Midbrain (tissue), 1 donor: ENCODE measurements at regions not wholly inside any gene's neighbourhood (a gene's known extent, or its start where the extent isn't known, plus 50 kb on each side); places are given as distances from the start of the nearest gene placed in this dataset.

ENCODE experiments used
- DNase-seq: peaks from one replicate; lab custom pipeline; 2025; lab: John Stamatoyannopoulos, UW

DNA sequence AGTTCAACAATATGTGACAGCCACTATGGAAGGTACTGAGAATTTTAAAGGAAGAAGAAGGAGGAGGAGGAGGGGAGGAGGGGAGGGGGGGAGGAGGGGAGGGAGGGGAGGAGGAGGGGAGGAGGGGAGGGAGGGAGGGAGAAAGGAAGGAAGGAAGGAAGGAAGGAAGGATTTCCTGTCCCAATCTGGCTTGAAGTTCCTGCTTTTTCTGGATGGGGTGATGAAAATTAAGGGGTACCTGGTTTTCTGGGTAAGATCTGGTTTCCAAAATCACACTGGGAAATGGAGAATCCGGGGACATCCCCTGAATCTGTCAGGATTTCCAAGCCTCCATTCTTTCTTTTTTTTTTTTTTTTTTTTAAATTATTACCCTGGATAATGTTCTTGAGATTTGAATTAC, 271.8 kb downstream of the MTX2 start:
- no peak for DNase-seq

DNA sequence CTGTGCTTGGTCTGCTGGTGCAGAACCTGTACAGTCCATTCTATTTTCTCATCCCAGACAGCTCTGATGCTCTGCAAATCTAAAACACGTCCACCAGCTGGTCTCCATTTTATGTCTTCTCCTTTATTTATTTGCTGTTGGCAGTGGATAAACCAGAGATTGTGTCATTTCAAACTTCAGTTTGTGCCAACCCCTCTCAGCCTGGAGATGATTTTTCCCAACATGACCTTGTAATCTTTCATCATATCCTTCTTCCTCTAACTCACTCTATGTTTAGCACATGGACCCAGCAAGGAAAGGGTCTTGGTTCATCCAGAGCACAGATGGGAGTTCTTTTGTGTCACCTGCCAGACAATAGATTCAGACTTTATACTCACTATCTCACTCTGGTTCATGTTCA, 273.2 kb downstream of the MTX2 start:
- DNase-seq = no peak

DNA sequence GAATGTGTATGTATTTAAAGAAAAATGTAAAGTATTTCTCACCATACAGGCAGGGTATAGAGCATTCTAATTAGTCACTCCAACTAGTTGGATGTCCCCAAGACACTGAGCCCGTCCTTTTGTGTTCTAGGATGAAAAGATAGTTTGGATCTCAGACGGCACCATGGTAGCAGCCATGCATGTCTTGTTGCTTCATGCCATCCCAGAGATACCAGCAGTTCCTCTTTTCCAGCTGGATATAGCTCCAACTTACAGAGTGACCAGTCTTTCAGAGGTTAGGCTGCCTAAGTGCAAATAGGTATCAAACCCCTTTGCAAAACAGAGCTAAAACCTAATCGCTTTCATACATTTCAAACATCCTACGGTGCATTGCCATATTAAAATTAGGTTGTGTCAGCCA, 275.3 kb downstream of the MTX2 start:
- DNase-seq = no peak

DNA sequence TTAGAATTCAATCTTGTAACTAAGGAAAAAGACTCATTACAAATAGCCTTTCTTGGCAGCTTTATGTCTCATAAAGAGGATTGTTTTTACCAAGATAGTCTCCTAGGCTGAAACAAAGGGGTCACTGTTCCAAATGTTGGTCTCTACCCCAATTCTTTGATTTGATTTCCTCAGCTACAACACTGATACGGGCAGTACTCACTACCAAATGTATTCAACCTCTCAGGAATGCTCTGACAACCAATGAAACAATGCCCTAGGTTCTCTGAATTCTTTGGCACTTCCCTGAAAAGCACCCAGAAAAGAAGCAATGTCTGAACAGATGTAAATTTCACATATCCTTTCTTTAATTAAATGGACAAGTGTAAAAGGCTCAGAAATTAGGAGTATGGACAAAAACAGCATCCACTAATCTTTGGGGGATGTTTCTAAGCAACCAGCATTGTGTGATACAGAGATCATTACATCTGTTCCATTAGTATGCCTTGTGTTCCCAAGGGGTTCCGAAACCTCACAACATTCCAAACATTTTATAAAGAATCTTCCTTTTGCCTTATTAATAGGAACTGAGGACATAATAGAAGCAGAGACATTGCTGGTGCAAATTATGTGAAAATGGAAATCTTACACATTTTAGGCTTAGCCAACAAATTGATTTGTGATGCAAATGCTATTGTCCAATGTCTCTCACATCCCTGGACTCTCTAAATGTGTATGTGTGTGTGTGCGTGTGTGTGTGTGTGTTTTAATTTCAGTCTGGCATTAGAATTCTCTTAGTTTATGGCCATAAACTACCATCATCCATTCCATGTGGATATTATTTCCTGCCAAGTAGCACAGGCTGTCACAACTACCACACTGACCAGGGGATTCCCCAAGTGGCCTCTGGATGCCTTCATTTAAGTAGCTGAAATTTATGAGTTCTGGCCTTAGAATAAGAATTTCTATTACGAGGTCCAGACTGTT, 276.0 kb downstream of the MTX2 start:
- no peak for DNase-seq

DNA sequence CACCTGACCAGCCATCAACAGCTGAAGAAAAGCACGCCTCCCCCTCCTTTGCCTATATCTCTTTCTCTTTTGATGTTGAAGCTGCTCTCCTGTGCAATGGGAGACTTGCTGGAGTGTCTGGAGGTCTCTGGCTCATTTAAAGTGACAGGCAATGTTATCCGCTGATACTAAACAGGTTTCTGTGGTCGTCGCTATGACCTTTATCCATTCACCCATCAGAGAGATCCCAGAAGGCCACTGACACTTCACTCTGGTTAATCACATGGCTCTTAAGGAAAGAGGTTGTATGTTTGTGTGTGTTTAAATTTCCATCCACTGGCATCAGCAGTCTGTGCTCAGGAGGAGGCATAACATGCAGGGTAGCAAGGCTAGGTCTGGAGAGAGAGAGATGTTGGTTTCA, 277.3 kb downstream of the MTX2 start:
- no peak for DNase-seq

DNA sequence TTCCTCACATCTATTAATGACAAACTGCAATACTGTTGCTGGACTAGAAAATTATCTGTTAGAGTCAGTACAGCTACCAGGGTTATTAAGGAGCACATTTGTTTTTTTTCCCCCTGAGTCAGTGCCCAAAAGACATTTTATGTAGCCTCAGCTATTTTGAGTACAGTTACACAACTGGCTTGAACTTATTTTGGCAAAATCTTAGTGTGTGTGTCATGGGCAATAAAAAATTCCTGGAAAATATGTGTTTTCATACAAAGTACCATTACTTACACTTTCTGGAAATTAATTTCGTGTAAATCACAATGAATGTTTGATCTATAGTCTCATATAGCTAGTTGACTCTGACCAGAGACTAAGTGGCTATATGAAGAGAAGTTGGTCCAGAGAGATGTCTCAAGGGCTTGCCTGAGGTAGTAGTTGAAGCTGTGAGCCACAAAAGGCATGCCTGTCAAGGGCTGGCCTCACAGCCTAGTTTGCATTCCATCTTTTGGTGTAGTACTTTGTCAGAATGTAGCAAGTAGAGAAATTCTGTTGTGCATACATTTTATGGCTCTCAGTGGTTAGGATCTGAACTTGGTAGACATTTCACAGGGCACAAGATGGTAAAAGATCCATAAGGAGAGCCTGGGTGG, 283.4 kb downstream of the MTX2 start:
- no peak for DNase-seq

DNA sequence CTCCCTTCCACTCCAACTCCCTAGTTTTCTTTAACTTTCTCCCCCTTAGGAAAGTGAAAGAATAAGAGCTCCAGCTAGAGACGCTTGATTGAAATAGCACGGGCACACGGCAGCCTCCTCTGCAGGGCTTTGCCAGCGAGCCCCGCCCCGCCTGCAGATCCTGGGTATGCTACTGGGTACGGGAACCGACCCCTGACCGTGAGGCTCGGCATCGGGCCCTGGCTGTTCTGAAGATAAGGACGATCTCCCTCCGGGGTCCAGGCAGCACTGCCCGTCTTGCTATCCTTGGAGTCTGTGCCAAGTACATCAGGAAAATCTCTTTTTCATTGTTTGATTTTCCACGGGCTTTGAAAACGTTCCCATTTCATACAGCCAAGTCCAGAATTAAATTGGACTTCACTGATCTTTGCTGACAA, 284.5 kb downstream of the MTX2 start:
- DNase-seq = peak; percentile 69

DNA sequence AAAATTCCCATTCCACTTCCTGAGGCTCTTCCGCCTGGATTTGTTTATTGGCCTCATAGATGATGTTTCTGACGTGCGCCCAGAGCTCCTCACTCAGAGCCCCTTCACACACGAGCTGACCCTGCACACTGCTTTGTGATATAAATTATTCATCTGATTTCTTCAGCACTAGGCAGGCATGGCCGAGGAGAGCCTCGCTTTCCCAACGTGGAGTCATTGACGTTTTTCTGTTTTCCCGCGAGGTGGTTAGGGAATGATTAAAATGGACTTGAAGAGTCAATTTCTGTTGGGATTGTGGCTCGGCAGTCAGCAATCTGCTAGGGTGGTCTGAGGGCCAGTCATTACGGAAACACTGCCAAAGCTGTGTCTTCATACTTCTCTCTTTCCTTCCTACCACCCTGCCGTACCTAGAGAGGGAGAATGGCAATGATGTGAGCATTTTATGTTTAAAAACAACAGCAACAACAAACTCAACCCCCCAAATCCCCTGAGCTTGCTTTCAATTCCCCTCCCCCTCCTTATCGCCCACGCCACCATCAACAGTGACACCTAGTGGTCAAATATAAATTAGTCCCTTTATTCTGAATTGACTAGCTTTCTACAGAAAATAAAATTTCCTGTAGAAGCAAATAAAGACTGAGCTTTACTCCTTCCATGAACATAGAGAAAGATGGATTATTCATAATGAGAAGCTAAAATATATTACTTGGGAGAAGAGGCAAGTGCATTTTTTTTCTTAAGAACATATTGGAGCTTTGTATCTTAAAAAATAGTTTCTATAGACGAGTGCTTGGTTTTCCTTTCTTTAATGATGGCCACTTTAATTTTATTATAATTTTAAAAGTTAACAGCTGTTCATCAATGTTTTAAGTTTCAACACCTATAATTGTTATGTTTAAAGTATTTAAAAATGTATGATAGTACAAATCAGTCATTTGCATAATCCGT, 285.1 kb downstream of the MTX2 start:
- peak; percentile 52 for DNase-seq

DNA sequence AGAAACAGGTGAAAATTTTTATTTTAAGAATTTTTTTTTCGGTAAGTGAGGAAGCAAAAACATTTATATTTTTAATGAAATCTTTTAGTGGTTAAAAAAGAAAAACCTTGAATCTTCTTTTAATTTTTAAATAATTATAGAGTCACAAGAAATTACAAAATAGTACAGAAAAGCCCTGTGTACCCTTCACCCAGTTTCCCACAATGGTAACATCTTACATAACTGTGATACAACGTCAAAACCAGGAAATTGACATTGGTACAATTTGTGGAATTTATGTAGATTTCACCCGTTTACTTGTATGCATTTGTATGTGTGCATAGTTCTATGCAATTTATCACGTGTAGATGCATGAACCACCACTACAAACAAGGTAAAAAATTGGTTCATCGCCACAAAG, 285.9 kb downstream of the MTX2 start:
- DNase-seq = no peak

DNA sequence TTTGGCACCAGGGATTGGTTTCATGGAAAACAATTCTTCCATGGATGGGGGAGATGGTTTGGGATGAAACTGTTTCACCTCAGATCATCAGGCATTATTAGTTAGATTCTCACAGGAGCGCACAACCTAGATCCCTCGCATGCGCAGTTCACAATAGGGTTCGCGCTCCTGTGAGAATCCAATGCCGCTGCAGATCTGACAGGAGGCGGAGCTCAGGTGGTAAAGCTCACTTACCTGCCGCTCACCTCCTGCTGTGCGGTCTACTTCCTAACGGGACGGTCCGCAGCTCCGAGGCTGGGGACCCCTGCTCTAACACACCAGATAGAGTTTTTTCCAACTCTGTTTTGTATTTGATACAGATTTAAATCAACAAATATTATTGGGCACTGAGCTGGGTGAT, 286.5 kb downstream of the MTX2 start:
- DNase-seq = no peak

DNA sequence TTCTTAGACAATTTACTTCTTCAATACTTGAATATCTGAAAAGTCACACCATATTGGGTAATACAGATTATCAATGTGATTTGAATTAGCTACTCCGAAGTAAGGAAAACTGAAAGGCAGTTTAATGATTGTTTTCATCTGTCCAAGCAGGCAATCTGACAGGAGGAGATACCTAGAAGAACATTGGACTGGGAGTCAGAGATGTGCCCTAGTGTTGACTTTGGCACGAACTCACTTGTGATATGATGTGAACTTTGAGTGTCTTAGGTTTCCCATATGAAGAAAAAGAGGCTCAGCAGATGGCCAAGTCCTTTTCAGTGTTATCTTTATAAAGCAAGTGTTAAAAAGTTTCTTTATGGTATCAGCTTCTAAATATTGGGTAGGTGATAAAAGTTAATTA, 287.1 kb downstream of the MTX2 start:
- no peak for DNase-seq

DNA sequence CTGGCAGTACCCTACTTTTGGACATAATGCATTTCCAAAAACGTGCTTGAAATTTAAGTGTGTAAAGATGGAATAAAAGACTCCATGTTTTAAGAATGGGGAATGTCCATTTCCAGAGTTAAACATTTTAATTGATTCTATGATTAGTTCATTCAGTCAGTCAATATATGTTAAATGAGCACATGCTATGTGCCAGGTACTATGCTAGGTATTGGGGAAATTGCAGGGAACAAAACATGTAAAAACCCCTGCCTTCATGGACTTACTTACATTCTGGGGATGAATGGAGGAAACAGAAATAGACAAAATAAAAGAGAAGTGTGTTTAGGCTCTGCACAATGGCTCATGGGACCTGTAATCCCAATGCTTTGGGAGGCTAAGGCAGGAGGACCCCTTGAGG, 288.6 kb downstream of the MTX2 start:
- DNase-seq = no peak

DNA sequence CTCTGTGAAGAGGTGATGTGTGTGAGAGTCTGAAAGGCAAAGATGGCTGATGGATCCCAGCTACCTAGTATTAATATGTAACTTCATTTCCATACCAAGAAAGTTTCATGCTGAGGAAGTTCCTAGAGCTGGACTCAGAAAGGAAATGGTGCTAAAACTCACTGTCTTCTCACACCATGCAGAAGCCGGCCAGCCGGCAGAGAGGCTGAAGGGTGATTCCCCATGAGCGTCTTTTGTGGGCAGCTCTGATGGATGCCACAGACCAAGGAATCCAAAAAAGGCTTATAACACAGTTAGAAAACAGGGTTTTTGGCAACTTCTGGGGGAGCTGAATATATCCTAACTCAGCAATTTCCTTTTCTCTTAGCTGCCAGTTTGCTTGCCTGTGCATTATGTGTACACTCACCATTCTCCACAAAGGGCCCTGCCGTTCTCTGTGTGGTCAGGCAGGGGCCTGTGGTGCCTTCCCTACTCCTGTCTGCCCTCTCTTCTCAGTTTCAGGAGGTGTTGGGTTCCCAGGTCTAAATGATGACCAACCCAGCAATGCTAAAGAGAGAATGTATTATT, 289.4 kb downstream of the MTX2 start:
- DNase-seq = no peak

DNA sequence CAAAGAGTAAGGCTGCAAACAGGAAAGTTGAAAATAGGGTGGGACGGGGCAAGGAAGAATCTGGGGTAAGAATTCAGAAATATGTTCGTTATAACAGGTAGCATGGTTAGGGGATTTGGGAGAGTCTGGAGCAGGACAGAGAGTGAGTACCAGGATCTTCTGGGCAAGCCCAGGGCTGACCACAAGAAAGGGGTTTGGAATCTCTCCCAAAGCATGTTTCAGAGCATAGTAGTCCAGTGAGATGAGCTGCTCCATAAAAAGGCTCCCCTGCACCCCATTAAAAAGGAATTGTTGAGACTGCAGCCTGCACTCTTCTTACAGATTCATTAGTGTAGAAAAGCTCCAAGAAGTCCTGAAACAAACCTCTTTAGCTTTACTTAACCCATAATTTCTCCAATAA, 291.1 kb downstream of the MTX2 start:
- no peak for DNase-seq

DNA sequence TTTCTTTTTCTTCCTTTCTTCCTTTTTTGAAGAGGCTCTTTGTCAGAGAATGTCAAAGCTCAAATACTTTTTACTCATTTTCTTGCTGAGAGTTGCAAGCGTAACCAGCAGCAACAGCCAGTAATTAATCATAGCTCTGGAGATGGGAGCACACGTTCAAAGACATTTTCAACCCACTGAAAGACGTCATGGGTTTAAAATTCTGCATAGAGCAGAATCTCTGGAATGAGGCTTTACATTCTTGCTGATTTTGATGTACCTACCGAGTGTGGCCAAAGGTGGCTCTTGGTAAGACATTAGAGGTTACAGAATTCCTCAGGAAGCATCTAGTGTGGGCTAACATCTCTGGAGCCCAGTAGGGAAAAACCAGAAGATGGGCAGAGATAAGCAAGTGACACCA, 292.5 kb downstream of the MTX2 start:
- DNase-seq = no peak

DNA sequence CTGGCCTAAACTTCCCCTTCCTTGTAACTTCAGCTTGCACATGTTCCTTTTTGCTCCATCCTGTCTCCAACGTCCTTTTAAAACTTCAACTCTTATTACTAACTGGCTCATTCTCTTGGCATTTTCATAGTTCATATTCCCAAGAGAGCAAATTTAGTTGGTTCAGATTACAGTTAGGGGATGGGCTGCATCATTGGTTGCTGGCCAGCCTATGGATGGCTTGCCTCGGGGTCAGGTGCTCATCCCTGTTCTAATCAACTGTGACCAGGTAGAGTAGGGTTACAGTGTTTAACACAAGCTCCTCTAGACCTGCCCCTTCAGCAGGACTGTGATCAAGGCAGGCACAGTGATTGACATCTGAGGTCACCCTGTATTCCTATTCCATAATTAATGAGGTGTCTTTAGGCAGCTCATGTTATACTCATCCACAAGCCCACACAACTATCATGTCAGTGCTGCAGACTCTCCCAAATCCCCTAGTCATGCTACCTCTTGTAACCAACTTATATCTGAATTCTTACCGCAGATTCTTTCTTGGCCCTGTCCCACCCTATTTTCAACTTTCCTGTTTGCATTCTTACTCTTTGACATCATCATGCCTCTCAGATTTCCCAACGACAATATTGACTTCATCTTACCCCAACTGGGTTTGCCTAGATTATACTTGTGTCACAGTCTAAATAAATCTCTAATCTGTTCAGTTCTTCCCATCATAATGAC, 293.3 kb downstream of the MTX2 start:
- DNase-seq = no peak

DNA sequence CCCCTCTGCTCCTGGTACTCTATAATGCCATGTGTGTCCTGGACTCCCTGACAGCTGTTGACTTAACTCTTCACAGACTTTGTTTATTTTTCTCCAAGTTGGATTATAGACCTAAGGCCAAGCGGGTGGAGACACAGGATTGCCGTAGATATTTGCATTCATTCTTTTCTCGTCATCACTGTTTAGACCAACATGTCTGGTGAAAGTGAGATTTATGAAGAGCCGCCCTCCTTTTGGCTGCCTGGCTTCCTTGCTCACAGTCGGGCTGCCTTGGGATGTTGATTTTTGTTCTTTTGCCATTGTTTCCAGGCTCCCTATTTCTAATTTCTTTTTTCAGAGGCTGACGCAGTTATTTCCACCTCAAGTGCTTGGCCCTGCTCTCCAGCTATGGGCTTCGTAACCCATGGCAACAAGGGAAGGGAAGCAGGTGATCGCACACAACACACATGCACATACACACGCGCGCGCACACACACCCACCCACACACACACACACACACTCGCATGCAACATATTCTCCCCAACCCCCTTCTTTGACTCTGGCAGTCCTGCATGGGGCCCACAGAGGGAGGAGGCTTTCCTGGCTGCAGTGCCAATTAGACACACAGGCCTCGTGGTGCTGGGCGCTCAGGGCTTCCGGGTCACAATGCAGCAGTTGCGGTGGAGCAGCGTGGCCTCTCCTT, 296.5 kb downstream of the MTX2 start:
- DNase-seq = no peak

DNA sequence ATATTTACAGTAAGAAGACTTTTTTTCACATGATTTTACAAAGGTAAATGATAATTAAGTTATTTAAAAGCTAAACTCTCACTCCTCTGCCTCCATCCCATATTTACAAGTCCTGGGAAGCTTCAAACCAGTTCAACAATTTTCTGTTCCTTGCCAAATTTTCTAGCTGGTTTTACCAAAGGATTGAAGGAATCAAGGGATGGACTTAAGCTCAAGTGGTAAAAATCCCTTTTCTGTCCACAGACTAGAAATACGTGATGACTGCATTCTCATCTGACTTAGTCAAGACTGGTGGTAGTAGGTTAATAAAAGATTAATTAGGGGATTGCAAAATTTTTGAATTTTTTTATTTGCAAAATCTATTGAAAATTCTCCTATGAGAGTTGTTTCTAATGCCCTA, 297.3 kb downstream of the MTX2 start:
- DNase-seq = no peak

DNA sequence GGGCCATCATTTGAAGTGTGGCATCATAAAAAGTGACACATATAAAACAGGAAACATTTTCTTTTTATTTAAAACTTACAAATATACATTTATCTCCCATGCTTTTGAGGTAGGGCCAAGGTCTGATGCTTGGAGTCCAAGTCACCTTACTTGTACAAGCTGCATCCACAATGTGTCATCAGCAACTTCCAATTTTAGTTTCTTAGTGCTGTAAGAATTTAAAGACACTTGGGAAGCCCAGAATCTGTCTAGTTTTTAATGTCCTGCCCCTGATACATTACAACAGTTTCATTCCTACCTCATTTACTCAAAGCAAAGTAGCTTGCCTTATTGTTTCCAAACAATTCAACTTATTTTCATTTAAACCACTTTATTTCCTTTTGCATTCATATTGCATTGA, 297.7 kb downstream of the MTX2 start:
- no peak for DNase-seq

DNA sequence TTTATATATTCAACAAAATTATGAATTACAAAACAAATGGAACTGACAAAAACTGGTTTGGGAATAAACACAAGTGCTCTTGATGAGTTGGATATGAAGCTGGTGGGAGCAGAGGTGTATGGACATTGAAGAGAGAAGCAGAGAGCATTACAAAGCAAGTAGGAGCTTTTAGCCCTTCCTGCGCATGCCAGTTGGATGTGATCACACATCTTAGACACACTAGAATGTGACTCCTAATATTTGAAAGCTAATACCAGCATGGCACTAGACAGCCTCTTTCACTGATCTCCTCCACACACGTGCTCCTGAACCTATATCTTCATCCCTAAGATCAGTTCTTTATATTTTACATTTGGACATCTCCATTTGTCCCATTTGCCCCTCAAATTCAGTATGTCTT, 298.1 kb downstream of the MTX2 start:
- no peak for DNase-seq

DNA sequence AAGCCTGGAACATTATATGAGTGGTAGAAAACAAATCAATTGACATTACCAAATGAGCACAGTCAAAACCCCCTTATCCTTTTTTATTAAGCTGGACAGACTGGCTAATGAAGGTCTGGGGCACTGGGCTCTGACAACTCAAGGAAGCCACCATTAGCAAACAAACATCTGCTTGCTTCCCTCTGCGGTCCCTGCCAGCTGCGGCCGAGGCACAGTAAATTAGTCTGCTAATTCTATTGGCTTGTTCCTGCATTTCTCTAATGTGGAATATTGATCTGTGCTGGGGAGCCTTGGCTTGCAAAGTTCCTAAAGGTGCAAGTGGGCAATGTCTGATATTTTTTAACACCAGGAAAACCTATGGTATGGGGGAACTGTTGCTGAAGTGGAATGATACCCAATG, 300.3 kb downstream of the MTX2 start:
- DNase-seq = no peak
